Stimulated activated naive CD8-positive, alpha-beta T cell treated with anti-CD3 and anti-CD28 coated beads, Interleukin-15, amount 100 ng/mL, for 72 hours (primary cell): ENCODE measurements at regions not wholly inside any gene's neighbourhood (a gene's known extent, or its start where the extent isn't known, plus 50 kb on each side); places are given as distances from the start of the nearest gene placed in this dataset.
"Not testable (repeated sequence)": the region's sequence is repeated elsewhere in the genome, so short reads cannot be mapped to it uniquely, and the experiment has no call there.

Experiments used
- ATAC-seq: fragments of 150-1000 bp; cut with Tn5 transposase; 2 replicates; pipeline ENCODE4 v1.10.0; 2021; ENCODE audit warnings: mild to moderate bottlenecking, moderate library complexity
- DNase-seq, 2 donors: peaks; one replicate each; pipeline ENCODE4 v3.0.0; 2021 to 2022
- H3K27ac Mint-ChIP-seq, 2 donors: one replicate each; pipeline ENCODE4 v1.8.0; 2022; ENCODE audit warnings: mild to moderate bottlenecking in 2 of 2, mixed read lengths in 2 of 2, moderate library complexity in 2 of 2
- H3K27me3 Mint-ChIP-seq: one replicate; pipeline ENCODE4 v1.8.0; 2022; ENCODE audit warnings: mixed read lengths
- H3K4me1 Mint-ChIP-seq: one replicate; pipeline ENCODE4 v1.8.0; 2022; ENCODE audit warnings: mild to moderate bottlenecking, mixed read lengths
- H3K4me3 Mint-ChIP-seq, 2 donors: one replicate each; pipeline ENCODE4 v1.8.0; 2022; ENCODE audit warnings: mild to moderate bottlenecking in 2 of 2, mixed read lengths in 2 of 2, moderate library complexity in 1 of 2
- H3K9me3 Mint-ChIP-seq, 2 donors: one replicate each; pipeline ENCODE4 v1.8.0; 2022; ENCODE audit warnings: mixed read lengths in 2 of 2

DNA sequence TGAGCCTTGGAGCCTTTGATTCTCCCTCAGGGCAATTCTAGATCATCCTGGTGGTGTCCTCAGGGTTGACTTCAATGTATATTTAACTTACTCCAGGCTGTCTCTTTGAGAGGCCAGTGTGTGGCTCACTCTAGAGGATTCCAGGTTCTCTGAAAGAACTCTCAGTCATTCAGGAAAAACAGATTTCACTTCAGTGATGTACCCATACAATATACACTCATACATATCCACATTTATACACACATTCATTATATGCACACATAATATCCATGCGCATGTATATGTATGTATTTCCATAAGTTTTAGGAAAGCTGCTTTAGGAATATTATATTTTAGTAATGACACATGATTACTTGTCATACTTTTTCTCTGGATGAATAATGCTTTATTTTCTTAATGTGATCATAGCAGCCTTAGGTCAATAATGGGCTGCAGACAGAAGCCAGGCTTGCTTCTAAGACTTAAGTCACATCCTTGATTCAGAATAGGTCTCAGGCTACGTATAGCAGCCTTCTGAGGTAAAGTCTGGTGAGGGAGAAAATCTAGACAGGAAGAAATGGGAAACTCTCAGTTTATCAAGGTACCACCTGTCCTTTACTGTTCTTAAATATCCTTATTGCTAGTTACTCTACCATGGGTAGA lies 397.0 kb downstream of the GPAT3 start:
- DNase-seq: no peak
- no peak for ATAC-seq
- Mint-ChIP-seq H3K4me1 (no peaks in the 10 kb centered on the region), H3K27ac (no peak overlapping the region), H3K27me3 (no peaks in the 10 kb centered on the region), H3K9me3 (no peaks in the 10 kb centered on the region), H3K4me3 (no peak overlapping the region)

DNA sequence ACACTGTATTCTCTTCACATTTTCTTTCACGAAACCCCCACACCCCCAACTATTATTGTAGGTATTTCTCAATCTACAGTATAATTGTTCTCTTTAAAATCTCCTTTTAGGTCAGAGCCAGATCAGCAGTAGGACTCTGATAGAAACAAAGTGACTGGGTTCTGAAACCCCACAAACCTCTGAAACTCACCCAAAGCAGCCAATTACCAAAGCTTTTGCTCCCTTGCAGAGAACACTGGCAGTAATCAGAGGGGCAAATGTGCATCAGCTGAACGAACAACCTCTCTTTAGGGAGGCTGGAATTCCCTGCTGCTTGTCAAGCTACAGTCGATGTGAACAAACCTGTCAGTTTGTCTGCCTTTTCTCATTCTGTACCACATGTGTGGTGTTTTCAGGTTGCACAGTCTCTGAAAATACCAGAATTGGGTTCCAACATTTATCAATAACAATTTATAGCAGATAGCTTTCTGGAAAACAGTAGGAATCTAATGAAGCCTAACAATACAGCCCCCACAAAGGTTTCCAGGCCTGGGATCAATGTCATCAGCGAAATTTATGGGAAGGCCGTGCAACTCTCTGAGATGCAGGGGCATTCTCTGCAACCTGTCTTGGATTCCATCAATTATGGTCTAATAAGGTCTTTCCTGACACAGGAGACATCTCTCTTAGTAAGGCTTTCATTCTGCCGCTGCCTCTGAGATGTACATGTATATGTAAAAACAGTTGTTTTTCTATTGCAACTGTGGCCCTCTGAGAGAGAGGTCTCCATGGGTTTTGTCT lies 395.9 kb downstream of the GPAT3 start:
- Mint-ChIP-seq H3K27me3 (no peaks in the 10 kb centered on the region), H3K27ac (no peak overlapping the region), H3K4me3 (no peak overlapping the region), H3K9me3 (no peaks in the 10 kb centered on the region), H3K4me1 (no peaks in the 10 kb centered on the region)
- ATAC-seq (no peak), DNase-seq (no peak)

DNA sequence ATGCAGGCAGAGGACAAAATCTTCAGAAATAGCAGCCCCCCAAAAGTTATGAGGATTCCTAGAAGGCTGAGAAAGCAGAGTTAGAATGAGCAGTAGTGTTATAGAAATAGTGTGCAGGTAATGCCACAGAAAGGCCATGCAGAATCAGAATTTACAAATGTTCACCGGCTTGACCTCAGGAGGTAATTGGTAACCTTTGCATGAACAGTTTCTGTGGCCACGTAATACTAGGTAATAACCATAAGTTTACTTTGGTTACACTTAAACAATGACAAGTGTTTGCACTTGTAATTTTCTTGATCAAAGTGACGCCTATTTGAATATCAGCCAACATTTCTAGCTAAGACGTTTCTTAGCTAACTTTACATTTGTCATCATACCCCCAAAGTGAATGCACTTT lies 393.6 kb downstream of the GPAT3 start:
- no peaks in the 10 kb centered on the region for H3K9me3 Mint-ChIP-seq

DNA sequence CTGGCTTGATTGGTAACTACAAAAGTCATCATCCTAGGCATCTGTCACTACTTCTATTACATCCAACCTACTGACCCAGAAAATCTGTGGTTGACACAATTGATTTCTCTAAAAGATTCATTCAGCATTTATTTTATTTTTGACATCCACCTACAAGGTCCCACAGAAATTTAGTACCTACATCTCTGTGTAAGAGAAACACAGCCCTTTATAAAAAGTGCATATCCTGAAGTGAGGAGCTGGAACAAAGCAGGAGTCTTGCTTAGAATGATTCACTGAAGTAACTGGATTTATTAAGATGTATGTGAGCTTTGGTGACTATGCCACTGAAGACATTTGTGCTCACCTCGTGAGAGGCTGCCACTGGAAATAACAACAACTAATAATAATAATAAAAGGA lies 391.0 kb downstream of the GPAT3 start:
- H3K27me3 Mint-ChIP-seq: no peaks in the 10 kb centered on the region
- H3K27ac Mint-ChIP-seq: no peak overlapping the region
- H3K9me3 Mint-ChIP-seq: no peaks in the 10 kb centered on the region
- no peak for ATAC-seq
- DNase-seq: no peak
- no peaks in the 10 kb centered on the region for H3K4me1 Mint-ChIP-seq
- no peak overlapping the region for H3K4me3 Mint-ChIP-seq

More for the DNA sequence above, 393.6 kb downstream of the GPAT3 start:
- H3K27me3 Mint-ChIP-seq: no peaks in the 10 kb centered on the region
- ATAC-seq (no peak), DNase-seq (no peak)
- H3K27ac Mint-ChIP-seq: no peak overlapping the region
- no peak overlapping the region for H3K4me3 Mint-ChIP-seq
- no peaks in the 10 kb centered on the region for H3K4me1 Mint-ChIP-seq

DNA sequence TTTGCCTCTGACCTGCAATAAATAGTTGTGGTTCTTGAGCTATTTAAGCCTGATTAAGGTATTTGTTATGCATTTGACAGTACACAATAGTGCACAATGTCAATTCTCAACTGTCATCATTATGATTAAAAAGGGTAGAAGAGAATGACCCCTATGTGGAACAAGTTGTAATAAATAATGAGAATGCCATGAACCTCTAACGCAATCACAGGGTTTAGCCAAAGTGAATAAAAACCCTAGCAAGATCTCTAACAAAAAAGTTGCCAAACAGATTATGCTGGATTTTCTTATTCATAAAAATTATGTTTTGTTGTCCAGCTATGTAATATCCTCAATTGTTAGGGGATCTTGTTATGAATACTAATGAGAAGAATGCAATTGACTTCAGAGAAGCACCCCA lies 387.4 kb downstream of the GPAT3 start:
- Mint-ChIP-seq H3K9me3 (no peaks in the 10 kb centered on the region), H3K27ac (no peak overlapping the region), H3K27me3 (no peaks in the 10 kb centered on the region), H3K4me1 (no peaks in the 10 kb centered on the region), H3K4me3 (no peak overlapping the region)
- DNase-seq (no peak), ATAC-seq (no peak)

DNA sequence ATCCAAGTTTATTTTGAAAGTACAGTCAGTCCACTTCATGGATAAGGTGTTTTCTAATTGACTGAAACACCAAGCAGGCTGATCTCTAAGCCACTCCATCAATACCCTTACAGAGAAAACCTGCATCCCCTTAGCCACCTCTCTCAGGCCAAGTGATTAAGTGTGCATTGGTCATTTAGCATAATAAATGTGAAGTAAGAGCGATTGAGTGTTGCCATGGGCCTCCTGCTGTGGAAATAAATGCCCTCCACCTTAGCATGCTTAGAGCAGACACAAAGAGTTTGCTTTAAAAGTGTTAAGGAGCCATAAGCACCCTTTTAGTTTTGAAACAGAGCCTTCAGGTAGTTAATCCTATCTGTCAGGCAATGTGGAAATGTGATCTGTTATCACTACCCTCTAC lies 386.5 kb downstream of the GPAT3 start:
- Mint-ChIP-seq H3K4me1 (no peaks in the 10 kb centered on the region), H3K4me3 (no peak overlapping the region), H3K27ac (no peak overlapping the region), H3K27me3 (no peaks in the 10 kb centered on the region), H3K9me3 (no peaks in the 10 kb centered on the region)
- ATAC-seq: no peak
- no peak for DNase-seq

DNA sequence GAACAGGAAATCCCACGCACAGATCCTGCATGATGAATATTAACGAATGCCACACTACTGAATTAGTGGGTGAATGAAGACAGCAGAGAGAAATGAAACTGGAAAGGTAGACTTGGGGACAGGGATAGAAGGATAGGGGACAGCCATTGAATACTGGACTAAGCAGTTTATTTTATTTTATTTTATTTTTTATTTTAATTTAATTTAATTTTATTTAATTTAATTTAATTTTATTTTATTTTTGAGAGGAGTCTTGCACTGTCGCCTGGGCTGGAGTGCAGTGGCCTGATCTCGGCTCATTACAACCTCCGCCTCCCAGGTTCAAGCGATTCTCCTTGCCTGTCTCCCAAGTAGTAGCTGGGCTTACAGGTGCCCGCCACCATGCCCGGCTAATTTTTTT lies 385.2 kb downstream of the GPAT3 start:
- ATAC-seq (no peak), DNase-seq (no peak)
- H3K4me1 Mint-ChIP-seq: no peaks in the 10 kb centered on the region
- no peaks in the 10 kb centered on the region for H3K27me3 Mint-ChIP-seq
- H3K4me3 Mint-ChIP-seq: no peak overlapping the region
- H3K9me3 Mint-ChIP-seq: no peaks in the 10 kb centered on the region
- no peak overlapping the region for H3K27ac Mint-ChIP-seq

DNA sequence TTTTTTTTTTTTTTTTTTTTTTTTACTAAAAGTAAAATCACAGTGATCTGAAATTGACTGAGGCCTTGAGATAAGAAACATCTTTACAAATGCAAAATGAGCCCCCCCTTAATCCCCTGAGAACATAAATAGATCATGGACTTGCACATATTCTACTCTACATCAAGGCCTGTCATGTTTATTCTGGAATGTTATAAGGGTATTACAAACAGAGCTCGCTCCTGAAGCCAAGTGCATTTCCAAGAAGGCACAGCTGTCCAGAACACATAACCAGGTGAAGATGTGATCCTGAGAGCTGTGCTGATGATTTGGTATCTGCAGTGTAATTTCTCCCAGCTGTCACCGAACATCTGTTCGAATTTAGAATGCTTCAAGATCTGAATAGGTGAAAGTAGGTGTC lies 384.5 kb downstream of the GPAT3 start:
- no peak for DNase-seq
- H3K9me3 Mint-ChIP-seq: no peaks in the 10 kb centered on the region
- no peaks in the 10 kb centered on the region for H3K27me3 Mint-ChIP-seq
- no peak for ATAC-seq
- no peak overlapping the region for H3K27ac Mint-ChIP-seq
- no peaks in the 10 kb centered on the region for H3K4me1 Mint-ChIP-seq
- no peak overlapping the region for H3K4me3 Mint-ChIP-seq

DNA sequence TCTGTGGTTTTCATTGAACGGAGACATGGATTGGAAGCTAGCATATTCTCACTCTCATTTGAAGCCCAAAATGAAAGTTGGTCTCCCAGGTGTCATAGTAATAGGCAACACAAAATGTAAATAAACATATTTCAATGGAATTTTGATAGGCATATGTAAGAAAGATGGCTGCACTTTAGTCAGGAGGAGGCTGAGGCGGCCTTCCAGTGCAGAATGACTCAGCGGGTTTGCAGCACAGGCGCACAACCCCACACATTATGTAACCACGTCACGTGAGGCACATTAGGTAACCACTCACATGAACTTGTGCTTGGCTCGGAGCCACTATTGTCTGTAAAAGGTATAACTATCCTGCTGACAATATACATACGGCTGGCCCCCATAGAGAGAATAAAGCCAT lies 381.7 kb downstream of the GPAT3 start:
- H3K9me3 Mint-ChIP-seq: no peaks in the 10 kb centered on the region
- H3K27ac Mint-ChIP-seq: no peak overlapping the region
- H3K4me1 Mint-ChIP-seq: no peaks in the 10 kb centered on the region
- DNase-seq: no peak
- no peak for ATAC-seq
- no peaks in the 10 kb centered on the region for H3K27me3 Mint-ChIP-seq
- no peak overlapping the region for H3K4me3 Mint-ChIP-seq

DNA sequence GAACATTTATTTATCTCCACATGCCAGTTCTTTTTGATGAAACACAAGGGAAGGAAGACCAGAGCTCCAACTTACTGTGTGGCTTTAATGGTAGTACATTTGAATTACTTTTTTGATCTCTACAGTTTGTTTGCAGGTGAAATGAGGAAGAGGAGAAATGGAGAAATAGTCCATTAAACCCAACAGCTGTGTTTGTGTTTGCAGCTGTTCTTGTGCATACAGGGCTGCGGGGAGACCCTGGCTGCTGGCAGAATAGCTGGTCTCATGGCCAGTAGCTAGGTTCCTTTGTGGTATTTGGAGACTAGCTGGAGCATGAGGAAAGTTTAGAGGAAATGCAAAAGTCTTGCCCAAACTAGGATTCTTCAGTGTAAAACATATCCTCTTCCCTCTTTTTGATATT lies 374.8 kb downstream of the GPAT3 start:
- H3K27ac Mint-ChIP-seq: no peak overlapping the region
- H3K27me3 Mint-ChIP-seq: peaks cover 11% of the 10 kb centered on the region
- no peak overlapping the region for H3K4me3 Mint-ChIP-seq
- no peaks in the 10 kb centered on the region for H3K9me3 Mint-ChIP-seq
- ATAC-seq (no peak), DNase-seq (no peak)
- no peaks in the 10 kb centered on the region for H3K4me1 Mint-ChIP-seq

DNA sequence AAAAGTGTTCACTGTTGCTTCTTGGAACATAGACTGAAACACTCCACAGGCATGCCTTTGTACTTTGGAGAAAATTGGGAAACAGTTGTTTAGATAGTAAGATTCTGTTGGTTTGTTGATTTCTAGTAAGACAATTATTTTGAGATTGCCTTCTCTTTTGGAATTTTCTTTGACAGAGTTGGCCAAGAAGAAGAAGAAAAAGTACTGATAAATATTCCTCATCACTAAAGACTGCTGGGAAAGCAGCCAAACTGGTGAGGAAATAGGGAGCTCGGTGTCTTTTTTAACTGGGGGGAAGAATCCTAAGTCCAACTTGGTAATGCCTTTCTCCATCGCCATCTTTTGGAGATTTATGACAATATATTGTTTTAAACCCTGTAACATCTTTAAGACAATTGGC lies 370.7 kb downstream of the GPAT3 start:
- Mint-ChIP-seq H3K27ac (peak overlapping the region in 1 of 2 donors; percentile 21), H3K9me3 (no peaks in the 10 kb centered on the region), H3K27me3 (peaks cover 11% of the 10 kb centered on the region), H3K4me3 (no peak overlapping the region), H3K4me1 (no peaks in the 10 kb centered on the region)
- ATAC-seq (no peak), DNase-seq (no peak)

DNA sequence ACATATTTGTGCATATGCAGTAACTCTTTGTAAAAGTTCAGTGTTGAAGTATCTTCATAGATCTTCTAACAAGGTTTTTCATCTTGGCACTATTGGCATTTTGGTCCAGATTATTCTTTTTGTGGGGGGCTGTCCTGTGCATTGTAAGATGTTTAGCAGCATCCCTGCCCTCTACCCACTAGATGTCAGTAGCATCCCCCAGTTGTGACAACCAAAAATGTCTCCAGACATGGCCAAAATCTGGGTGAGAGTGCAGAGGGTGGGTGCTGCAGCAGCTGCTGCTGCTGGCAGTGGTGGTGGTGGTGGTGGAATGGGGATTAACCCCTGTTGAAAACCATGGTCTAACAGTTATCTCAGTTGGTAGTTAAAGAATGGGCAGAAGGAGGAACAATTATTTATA lies 370.0 kb downstream of the GPAT3 start:
- H3K27me3 Mint-ChIP-seq: peaks cover 11% of the 10 kb centered on the region
- H3K27ac Mint-ChIP-seq: no peak overlapping the region
- no peak for ATAC-seq
- H3K4me3 Mint-ChIP-seq: no peak overlapping the region
- no peaks in the 10 kb centered on the region for H3K9me3 Mint-ChIP-seq
- no peak for DNase-seq
- no peaks in the 10 kb centered on the region for H3K4me1 Mint-ChIP-seq

DNA sequence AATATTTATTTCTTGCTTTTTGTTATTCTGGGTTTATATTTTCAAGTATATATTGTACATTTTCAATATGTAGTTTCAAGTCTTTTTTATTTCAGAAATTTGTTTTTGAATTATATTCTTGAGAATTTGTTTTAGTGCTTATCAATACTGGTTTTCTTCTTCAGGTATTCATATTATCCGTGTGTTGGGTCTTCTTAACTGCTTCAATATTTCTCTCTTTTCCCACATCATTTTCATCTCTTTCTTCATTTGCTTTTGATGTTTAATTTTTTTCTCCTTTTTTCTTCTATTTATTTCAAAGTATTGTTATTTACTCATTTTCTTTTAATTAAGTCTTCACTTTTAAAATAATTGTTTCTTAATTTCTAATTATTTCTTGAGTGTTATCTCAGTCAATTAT lies 367.8 kb downstream of the GPAT3 start:
- not testable (repeated sequence) for H3K4me1 Mint-ChIP-seq, ATAC-seq, H3K4me3 Mint-ChIP-seq, DNase-seq, H3K27ac Mint-ChIP-seq, H3K9me3 Mint-ChIP-seq
- H3K27me3 Mint-ChIP-seq: peaks cover 11% of the 10 kb centered on the region

DNA sequence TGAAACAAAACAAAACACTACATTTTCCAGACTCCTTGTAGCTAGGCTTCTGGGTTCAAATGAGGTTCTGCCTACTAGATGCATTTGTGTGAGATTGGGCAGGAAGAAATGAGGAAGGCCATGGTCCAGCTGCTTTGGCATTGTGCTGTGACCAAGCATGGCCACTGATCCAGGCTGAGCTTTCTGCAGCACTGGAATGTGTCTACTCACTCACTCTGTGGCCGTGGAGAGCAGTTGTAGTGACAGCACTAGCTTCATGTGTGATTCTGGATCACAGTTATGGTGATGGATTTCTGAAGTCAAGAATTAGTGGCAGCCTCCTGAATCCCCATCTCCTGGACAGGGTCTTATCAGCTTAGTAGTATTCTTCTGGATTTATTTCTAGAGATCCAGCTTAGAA lies 358.9 kb downstream of the GPAT3 start:
- Mint-ChIP-seq H3K4me1 (no peaks in the 10 kb centered on the region), H3K27me3 (no peaks in the 10 kb centered on the region), H3K9me3 (peaks cover 0 to 4% of the 10 kb centered on the region in 2 donors), H3K27ac (no peak overlapping the region), H3K4me3 (no peak overlapping the region)
- no peak for ATAC-seq
- DNase-seq: no peak

DNA sequence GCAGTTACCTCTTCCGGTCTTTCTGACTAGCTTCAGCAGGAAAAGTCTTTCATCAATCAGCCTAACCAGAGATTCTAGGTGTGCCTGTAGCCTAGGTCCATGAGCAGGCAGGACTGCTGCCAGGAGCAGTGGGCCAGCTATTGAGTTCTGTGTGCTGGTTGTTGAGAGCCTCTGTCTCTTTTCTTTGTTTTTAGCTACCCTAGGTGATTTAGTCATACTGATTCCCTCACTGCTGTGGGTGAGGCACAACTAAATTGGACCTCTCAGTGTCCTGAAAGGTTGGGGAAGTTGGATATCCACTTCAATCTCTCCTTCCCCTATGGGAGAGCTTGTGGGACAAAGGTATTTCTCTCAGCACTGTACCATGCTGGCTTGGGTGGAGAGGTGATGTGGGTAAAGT lies 354.9 kb downstream of the GPAT3 start:
- Mint-ChIP-seq H3K4me3 (no peak overlapping the region), H3K4me1 (no peaks in the 10 kb centered on the region), H3K9me3 (peaks cover 0 to 4% of the 10 kb centered on the region in 2 donors), H3K27ac (no peak overlapping the region), H3K27me3 (no peaks in the 10 kb centered on the region)
- no peak for DNase-seq
- no peak for ATAC-seq

DNA sequence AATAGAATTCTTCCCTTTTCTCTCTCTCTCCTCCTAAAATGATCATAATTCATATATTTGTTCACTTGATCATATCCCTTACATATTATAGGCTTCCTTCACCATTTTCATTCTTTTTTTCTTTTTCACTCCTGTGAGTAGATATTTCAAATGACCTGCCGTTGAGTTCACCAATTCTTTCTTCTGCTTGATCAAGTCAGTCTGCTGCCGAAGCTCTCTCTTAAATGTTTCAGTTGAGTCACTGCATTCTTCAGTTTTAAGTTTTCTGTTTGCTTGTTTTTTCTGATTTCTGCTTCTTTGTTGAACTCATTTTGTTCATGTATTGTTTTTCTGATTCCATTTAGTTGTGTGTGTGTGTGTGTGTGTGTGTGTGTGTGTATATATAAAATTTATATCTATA lies 354.3 kb downstream of the GPAT3 start:
- Mint-ChIP-seq H3K27me3 (no peaks in the 10 kb centered on the region), H3K27ac (no peak overlapping the region), H3K4me1 (no peaks in the 10 kb centered on the region), H3K9me3 (peaks cover 0 to 4% of the 10 kb centered on the region in 2 donors), H3K4me3 (no peak overlapping the region)
- no peak for ATAC-seq
- DNase-seq: no peak

DNA sequence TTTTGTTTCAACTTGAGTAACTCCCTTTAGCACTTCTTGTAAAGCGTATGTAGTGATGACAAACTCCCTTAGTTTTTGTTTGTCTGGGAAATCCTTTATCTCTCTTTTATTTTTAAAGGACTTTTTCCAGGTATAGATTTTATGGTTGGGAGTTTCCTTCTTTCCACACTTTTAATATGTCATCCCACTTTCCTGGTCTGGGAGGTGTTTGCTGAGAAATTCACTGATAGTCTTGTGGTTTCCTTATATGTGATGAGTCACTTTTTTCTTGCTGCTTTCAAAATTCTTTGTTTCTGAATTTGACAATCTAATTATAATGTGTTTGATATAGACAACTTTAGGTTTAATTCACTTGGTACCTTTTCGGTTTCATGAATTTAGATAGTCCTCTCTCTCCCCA lies 353.9 kb downstream of the GPAT3 start:
- Mint-ChIP-seq H3K4me1 (no peaks in the 10 kb centered on the region), H3K4me3 (no peak overlapping the region), H3K27ac (no peak overlapping the region), H3K9me3 (peaks cover 0 to 4% of the 10 kb centered on the region in 2 donors), H3K27me3 (no peaks in the 10 kb centered on the region)
- DNase-seq (no peak), ATAC-seq (no peak)
